OCI-LY7 (cell line): ENCODE measurements at regions not wholly inside any gene's neighbourhood (a gene's known extent, or its start where the extent isn't known, plus 50 kb on each side); places are given as distances from the start of the nearest gene placed in this dataset.
"Not testable (repeated sequence)": the region's sequence is repeated elsewhere in the genome, so short reads cannot be mapped to it uniquely, and the experiment has no call there.

Experiments used
- CTCF ChIP-seq: fragments of 200-600 bp; sonication (generic); conservative IDR thresholded peaks from 2 replicates; pipeline ENCODE4 v1.5.1; 2014; ENCODE audit warnings: mild to moderate bottlenecking, antibody characterized with exemption, low read length, moderate library complexity, mixed read lengths
- EZH2phosphoT487 ChIP-seq: fragments of 200-600 bp; sonication (generic); IDR thresholded peaks from 2 replicates; pipeline ENCODE4 v1.6.1; 2018; ENCODE audit warnings: low read depth, borderline replicate concordance, mild to moderate bottlenecking, mixed run types, antibody characterized with exemption, low read length, moderate library complexity, mixed read lengths

GRCh38 chr15:31719396-31720022 lies 310.8 kb upstream of the CHRNA7 start:
- TF ChIP-seq CTCF, EZH2phosphoT487: not testable (repeated sequence)
